Omental fat pad (tissue), 3 donors: ENCODE measurements at regions not wholly inside any gene's neighbourhood (a gene's known extent, or its start where the extent isn't known, plus 50 kb on each side); places are given as distances from the start of the nearest gene placed in this dataset.

ENCODE experiments used
- ATAC-seq: fragments of 150-250 bp; one replicate; pipeline ENCODE4 v1.9.1; 2016; ENCODE audit warnings: mild to moderate bottlenecking, moderate library complexity; ENCODE audit not compliant: low FRiP score
- DNase-seq: peaks from one replicate; pipeline ENCODE4 v3.0.0-alpha.2; 2019; ENCODE audit warnings: low spot score
- TF ChIP-seq, protein P1 (sequence below), 3 donors: fragments of 450-650 bp; IDR thresholded peaks; one replicate each; pipeline ENCODE4 v1.5.1; 2016 to 2017; ENCODE audit warnings: antibody characterized with exemption in 3 of 3, mild to moderate bottlenecking in 3 of 3, moderate library complexity in 2 of 3

DNA sequence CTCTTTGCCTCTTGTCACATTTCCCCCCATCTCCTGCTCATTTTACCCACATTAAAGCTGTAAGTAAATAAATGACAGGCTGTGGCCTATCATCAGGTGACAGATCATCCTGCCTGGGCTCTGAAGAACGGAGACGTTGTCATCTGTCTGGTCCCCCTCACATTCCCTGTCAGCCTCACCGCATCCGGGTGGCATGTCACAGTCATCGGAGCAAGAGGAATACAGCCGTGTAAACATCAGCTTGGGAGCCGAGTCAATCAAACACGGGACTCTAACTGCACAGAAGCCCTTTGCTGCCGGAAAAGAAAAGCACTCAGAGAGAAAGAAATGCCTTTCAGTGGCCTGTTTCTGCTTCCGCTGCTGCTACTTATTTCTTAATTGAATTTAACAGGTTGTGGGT, 371.9 kb upstream of the ID4 start:
- TF ChIP-seq, protein P1, sequence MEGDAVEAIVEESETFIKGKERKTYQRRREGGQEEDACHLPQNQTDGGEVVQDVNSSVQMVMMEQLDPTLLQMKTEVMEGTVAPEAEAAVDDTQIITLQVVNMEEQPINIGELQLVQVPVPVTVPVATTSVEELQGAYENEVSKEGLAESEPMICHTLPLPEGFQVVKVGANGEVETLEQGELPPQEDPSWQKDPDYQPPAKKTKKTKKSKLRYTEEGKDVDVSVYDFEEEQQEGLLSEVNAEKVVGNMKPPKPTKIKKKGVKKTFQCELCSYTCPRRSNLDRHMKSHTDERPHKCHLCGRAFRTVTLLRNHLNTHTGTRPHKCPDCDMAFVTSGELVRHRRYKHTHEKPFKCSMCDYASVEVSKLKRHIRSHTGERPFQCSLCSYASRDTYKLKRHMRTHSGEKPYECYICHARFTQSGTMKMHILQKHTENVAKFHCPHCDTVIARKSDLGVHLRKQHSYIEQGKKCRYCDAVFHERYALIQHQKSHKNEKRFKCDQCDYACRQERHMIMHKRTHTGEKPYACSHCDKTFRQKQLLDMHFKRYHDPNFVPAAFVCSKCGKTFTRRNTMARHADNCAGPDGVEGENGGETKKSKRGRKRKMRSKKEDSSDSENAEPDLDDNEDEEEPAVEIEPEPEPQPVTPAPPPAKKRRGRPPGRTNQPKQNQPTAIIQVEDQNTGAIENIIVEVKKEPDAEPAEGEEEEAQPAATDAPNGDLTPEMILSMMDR (IDR thresholded peaks at IDR 0.05), result no peak
- DNase-seq, result no peak
- ATAC-seq, result no peak

GRCh38 chr6:19465760-19466159, 371.4 kb upstream of the ID4 start:
- no peak for DNase-seq
- TF ChIP-seq, protein P1 (IDR thresholded peaks at IDR 0.05), result no peak

GRCh38 chr6:19470333-19470732, 366.8 kb upstream of the ID4 start:
- ATAC-seq (no peak), DNase-seq (no peak)
- TF ChIP-seq, protein P1 (IDR thresholded peaks at IDR 0.05), result no peak

More at GRCh38 chr6:19465760-19466159, 371.4 kb upstream of the ID4 start:
- ATAC-seq, result no peak

GRCh38 chr6:19472153-19472552, 365.0 kb upstream of the ID4 start:
- DNase-seq (no peak), ATAC-seq (peak; percentile 89)
- TF ChIP-seq, protein P1 (IDR thresholded peaks at IDR 0.05), result no peak

GRCh38 chr6:19472850-19473249, 364.3 kb upstream of the ID4 start:
- TF ChIP-seq, protein P1 (IDR thresholded peaks at IDR 0.05), result no peak
- ATAC-seq, result no peak
- DNase-seq, result no peak

DNA sequence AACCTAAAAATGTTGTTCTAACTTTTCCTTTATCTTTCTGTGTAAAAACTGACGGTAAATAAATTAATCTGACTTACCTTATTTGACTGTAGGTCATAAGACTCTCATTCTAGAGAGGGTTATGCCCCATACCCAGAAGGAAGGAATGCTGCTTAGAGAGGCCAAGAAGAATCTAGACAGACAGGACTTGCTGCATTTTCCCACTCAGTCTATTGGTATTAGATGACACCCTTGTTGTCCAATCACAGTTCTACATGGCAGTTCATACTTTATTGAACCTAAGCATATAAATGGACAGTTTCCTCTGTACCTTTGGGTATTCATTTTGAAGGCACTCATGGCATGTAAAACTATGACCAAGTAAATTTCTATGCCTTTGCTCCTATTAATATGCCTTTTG, 359.6 kb upstream of the ID4 start:
- DNase-seq (no peak), ATAC-seq (no peak)
- TF ChIP-seq, protein P1 (IDR thresholded peaks at IDR 0.05), result no peak

DNA sequence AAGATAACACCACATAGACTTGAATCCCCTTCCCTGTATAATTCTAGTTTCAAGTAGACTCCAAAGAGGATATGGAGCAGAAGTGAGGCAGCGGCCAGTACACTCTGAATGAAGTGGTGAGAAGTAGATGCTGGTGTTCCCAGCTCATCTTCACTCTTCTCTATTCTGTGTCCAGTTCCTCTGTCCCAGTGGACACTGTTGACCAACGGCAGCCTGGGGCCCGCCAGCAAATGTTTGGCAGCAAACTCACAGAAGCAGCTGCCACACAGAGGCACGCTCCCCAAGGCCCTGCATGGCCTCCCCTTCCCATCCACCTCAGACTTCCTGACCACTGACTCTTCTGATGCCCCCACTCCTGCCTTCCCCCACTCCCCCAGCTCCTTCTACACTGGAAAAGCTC, 358.9 kb upstream of the ID4 start:
- DNase-seq (no peak), ATAC-seq (no peak)
- TF ChIP-seq, protein P1 (IDR thresholded peaks at IDR 0.05), result no peak
